Lung (tissue), 11 donors: ENCODE measurements at regions not wholly inside any gene's neighbourhood (a gene's known extent, or its start where the extent isn't known, plus 50 kb on each side); places are given as distances from the start of the nearest gene placed in this dataset.
A peak's percentile ranks its signal among the peaks of the same experiment; 100 is the strongest.

Source experiments
- ATAC-seq: fragments of 200-7000 bp; cut with Tn5 transposase; one replicate; pipeline ENCODE4 v1.9.1; 2020; ENCODE audit warnings: moderate number of reproducible peaks; ENCODE audit not compliant: insufficient read depth, low FRiP score
- DNase-seq, 3 donors: peaks; one replicate each; pipeline ENCODE4 v3.0.0-alpha.2; 2013 to 2017
- H3K27ac ChIP-seq, 2 donors: one replicate each; pipeline ENCODE4 v1.5.1; 2013; ENCODE audit warnings: mild to moderate bottlenecking in 2 of 2, moderate library complexity in 2 of 2, control low read depth in 1 of 2, inconsistent platforms in 1 of 2, low read depth in 1 of 2, low read length in 1 of 2
- H3K27me3 ChIP-seq, 3 donors: one replicate each; pipeline ENCODE4 v1.5.1; 2013; ENCODE audit warnings: low read length in 2 of 3; ENCODE audit not compliant: control insufficient read depth in 3 of 3, insufficient read depth in 3 of 3
- H3K36me3 ChIP-seq, 4 donors: one replicate each; pipeline ENCODE4 v1.5.1; 2013; ENCODE audit warnings: low read length in 4 of 4, mild to moderate bottlenecking in 1 of 4, moderate library complexity in 1 of 4; ENCODE audit not compliant: control insufficient read depth in 4 of 4, insufficient read depth in 4 of 4
- H3K4me1 ChIP-seq, 5 donors: one replicate each; pipeline ENCODE4 v1.5.1; 2013; ENCODE audit warnings: low read length in 5 of 5, mild to moderate bottlenecking in 2 of 5, moderate library complexity in 1 of 5; ENCODE audit not compliant: control insufficient read depth in 5 of 5, insufficient read depth in 5 of 5
- H3K4me3 ChIP-seq: one replicate; pipeline ENCODE4 v1.5.1; 2013; ENCODE audit warnings: mild to moderate bottlenecking, control low read depth, moderate library complexity
- H3K9ac ChIP-seq, 2 donors: one replicate each; pipeline ENCODE4 v1.5.1; 2013; ENCODE audit warnings: low read length in 2 of 2, control low read depth in 1 of 2; ENCODE audit not compliant: insufficient read depth in 1 of 2
- H3K9me3 ChIP-seq, 4 donors: one replicate each; pipeline ENCODE4 v1.5.1; 2013; ENCODE audit warnings: low read length in 3 of 4, mild to moderate bottlenecking in 1 of 4, moderate library complexity in 1 of 4; ENCODE audit not compliant: control insufficient read depth in 4 of 4, insufficient read depth in 3 of 4
- CTCF ChIP-seq: IDR thresholded peaks from 2 replicates; pipeline ENCODE4 v1.5.1; 2012; ENCODE audit warnings: mild to moderate bottlenecking; ENCODE audit errors: control extremely low read depth, extremely low read depth
- WGBS, 2 donors: extraction: QIAGEN DNeasy Blood & Tissue Kit; methylation state at CpG; one replicate each; pipeline ENCODE4 v1.1.7; 2013; 5-methylcytosine and 5-hydroxymethylcytosine counted together
- donor health status: control.
- donor health status: control.
- donor health status: Bipolar disorder and iron deficiency.
- donor health status: healthy.
- donor health status: DM: yes; HTN: yes; CAD: no.

GRCh38 chr5:113663879-113664541 is 150.5 kb downstream of the YTHDC2 start:
- H3K4me3 ChIP-seq: no peak overlapping the region
- no peak overlapping the region for H3K27ac ChIP-seq
- WGBS, 2 donors: 75 to 76% methylated on average over 7 of the region's 7 CpGs
- peaks cover 0 to 4% (median 1%) of the 10 kb centered on the region in 5 donors for H3K4me1 ChIP-seq
- no peak for ATAC-seq
- H3K36me3 ChIP-seq: no peaks in the 10 kb centered on the region
- peak; percentile 12 for TF ChIP-seq CTCF
- H3K9me3 ChIP-seq: peaks cover 0 to 2% (median 0%) of the 10 kb centered on the region in 4 donors
- H3K9ac ChIP-seq: no peak overlapping the region
- DNase-seq: peak; percentile 27 to 36 (median 28)
- H3K27me3 ChIP-seq: no peaks in the 10 kb centered on the region

- H3K36me3 ChIP-seq: no peaks in the 10 kb centered on the region
- peaks cover 0 to 5% (median 0%) of the 10 kb centered on the region in 4 donors for H3K9me3 ChIP-seq
- ATAC-seq: no peak
- TF ChIP-seq CTCF: no peak
- H3K4me3 ChIP-seq: no peak overlapping the region
- DNase-seq: no peak
- no peaks in the 10 kb centered on the region for H3K27me3 ChIP-seq
- WGBS, 2 donors: 52 to 65% methylated on average over 3 of the region's 3 CpGs
- peaks cover 0 to 3% (median 0%) of the 10 kb centered on the region in 5 donors for H3K4me1 ChIP-seq
- H3K27ac ChIP-seq: no peak overlapping the region
- no peak overlapping the region for H3K9ac ChIP-seq
These were observed 159.5 kb downstream of the YTHDC2 start for GRCh38 chr5:113673041-113673440.

GRCh38 chr5:113675166-113675565 is 161.7 kb downstream of the YTHDC2 start:
- Histone ChIP-seq H3K27ac (no peak overlapping the region), H3K36me3 (no peaks in the 10 kb centered on the region), H3K27me3 (no peaks in the 10 kb centered on the region), H3K9ac (no peak overlapping the region), H3K9me3 (no peaks in the 10 kb centered on the region), H3K4me1 (peaks cover 0 to 3% (median 0%) of the 10 kb centered on the region in 5 donors), H3K4me3 (no peak overlapping the region)
- 89 to 92% methylated on average over 3 of the region's 3 CpGs for WGBS, 2 donors
- DNase-seq (no peak), ATAC-seq (no peak)
- TF ChIP-seq CTCF: no peak

GRCh38 chr5:113678202-113678601 is 164.7 kb downstream of the YTHDC2 start:
- H3K9me3 ChIP-seq: no peaks in the 10 kb centered on the region
- H3K27ac ChIP-seq: no peak overlapping the region
- ATAC-seq: no peak
- no peaks in the 10 kb centered on the region for H3K4me1 ChIP-seq
- H3K4me3 ChIP-seq: no peak overlapping the region
- no peak overlapping the region for H3K9ac ChIP-seq
- H3K36me3 ChIP-seq: no peaks in the 10 kb centered on the region
- no peak for DNase-seq
- H3K27me3 ChIP-seq: no peaks in the 10 kb centered on the region
- no peak for TF ChIP-seq CTCF
- 29 to 34% methylated on average over 1 of the region's 1 CpG for WGBS, 2 donors
